ENCODE measurements at regions not wholly inside any gene's neighbourhood (a gene's known extent, or its start where the extent isn't known, plus 50 kb on each side); places are given as distances from the start of the nearest gene placed in this dataset.
"Not testable (repeated sequence)": the region's sequence is repeated elsewhere in the genome, so short reads cannot be mapped to it uniquely, and the experiment has no call there.

DNA sequence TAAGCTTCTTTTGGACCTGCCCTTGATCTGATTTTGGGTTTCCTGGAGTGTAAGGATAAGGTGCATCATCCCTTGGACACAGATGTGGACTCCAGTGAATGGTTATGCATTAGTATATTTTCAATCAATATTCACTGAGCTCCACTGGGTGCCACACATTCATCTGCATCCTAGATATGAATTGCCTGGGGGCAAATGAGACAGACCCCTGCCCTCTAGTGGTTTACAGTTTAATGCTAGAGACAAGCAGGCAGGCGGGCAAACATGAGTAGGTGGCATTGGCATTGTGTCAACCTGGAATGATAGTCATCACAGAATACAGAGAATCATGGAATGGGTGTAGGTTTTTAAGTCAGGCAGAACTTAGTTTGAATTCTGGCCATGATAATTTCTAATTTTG, 252.5 kb upstream of the SOX14 start:
- H3K27me3 Mint-ChIP-seq, result no peaks in the 10 kb centered on the region
- POLR2A ChIA-PET, result no interaction called here

DNA sequence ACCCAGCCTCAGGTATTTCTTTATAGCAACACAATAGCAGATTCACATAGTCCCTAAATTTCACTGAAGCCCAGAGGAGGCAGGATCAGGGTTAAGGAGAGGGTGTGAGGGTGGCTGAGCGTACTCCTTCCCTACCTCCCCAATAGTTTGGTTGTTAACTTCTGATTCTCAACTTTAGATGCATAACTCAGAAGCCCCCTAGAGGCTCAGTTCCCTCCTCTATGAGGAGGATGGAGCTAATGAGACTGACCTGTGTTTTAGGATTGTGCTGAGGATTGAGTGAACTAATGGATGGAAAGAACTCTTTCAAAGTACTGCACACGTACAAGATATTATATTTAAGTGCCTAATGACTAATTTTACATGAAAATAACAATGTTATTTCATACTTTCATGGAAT, 249.3 kb upstream of the SOX14 start:
- Mint-ChIP-seq H3K27ac (no peak overlapping the region), H3K27me3 (no peaks in the 10 kb centered on the region), H3K36me3 (no peaks in the 10 kb centered on the region), H3K9me3 (no peaks in the 10 kb centered on the region), H3K4me1 (no peaks in the 10 kb centered on the region), H3K4me3 (no peak overlapping the region)
- POLR2A ChIA-PET, result no interaction called here
- DNase-seq (no peak), ATAC-seq (ENCODE audit: low read depth) (no peak)

More for the DNA sequence above, 252.5 kb upstream of the SOX14 start:
- H3K9me3 Mint-ChIP-seq, result peaks cover 2% of the 10 kb centered on the region
- no peaks in the 10 kb centered on the region for H3K36me3 Mint-ChIP-seq
- H3K27ac Mint-ChIP-seq, result no peak overlapping the region
- ATAC-seq (ENCODE audit: low read depth), result no peak
- H3K4me1 Mint-ChIP-seq, result no peaks in the 10 kb centered on the region
- DNase-seq, result no peak
- no peak overlapping the region for H3K4me3 Mint-ChIP-seq

DNA sequence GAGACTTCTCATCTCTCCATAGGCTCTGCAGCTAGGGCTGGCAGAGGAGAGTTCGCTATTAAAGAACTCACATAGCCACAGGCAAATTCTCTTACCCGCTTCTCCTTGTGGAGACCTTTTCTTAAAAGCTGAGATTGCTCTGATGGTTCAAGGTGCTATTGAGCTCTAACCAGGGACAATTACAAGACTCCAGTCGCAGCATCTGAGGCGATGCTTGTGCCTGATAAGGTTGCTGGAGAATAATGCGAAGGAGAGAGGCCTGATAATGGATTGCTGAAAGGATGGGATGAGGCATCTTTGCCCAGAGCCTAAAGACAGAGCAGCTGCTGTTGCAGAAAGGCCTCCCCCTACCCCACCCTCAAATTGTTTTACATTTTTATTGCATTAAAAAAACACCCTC, 244.5 kb upstream of the SOX14 start:
- Mint-ChIP-seq H3K4me3 (no peak overlapping the region), H3K36me3 (no peaks in the 10 kb centered on the region), H3K27me3 (peaks cover 3% of the 10 kb centered on the region), H3K4me1 (no peaks in the 10 kb centered on the region), H3K27ac (no peak overlapping the region), H3K9me3 (no peaks in the 10 kb centered on the region)
- ATAC-seq (ENCODE audit: low read depth), result no peak
- POLR2A ChIA-PET, result no interaction called here
- DNase-seq, result no peak

DNA sequence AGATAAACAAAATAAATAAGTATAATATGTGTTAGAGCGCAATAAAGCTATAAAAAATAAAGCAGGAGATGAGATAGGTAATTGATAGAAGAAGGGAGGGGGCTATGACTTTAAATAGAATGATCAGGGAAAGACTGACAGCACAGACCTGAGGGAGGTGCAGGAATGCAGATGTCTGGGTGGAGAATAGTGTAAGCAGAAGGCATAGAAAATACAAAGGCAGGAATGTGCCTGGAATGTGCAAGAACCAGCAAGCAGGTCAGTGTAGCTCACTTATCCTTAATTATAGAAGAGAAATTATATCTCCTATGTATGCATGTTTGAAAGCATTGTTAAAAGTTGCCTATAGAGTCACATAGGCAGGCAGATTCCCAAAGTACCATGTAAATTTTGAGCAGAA, 239.4 kb upstream of the SOX14 start:
- POLR2A ChIA-PET, result no interaction called here
- Mint-ChIP-seq H3K27me3 (peaks cover 3% of the 10 kb centered on the region), H3K9me3 (peaks cover 2% of the 10 kb centered on the region), H3K36me3 (no peaks in the 10 kb centered on the region), H3K4me3 (no peak overlapping the region), H3K4me1 (no peaks in the 10 kb centered on the region), H3K27ac (no peak overlapping the region)
- DNase-seq (no peak), ATAC-seq (ENCODE audit: low read depth) (no peak)

DNA sequence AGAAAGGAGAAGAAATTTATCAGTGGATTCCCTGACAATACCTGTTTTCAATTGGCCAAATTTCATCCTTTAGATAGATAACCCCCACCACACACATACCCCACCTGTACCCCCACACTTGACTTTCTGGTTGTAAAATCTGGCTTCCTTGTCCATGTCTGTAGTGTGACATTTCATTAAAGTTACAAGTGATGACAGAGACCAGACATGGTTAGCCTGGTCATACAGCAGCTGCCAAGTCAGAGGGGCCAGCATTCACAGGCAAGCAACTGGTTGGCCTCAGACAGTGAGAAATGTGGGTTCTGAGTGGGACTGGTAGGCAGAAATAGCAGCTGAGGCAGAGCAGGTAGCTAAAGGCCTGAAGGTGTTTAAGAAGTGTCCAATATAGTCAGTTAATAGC, 238.6 kb upstream of the SOX14 start:
- ATAC-seq (ENCODE audit: low read depth), result no peak
- Mint-ChIP-seq H3K27ac (no peak overlapping the region), H3K27me3 (peaks cover 3% of the 10 kb centered on the region), H3K4me1 (no peaks in the 10 kb centered on the region), H3K4me3 (no peak overlapping the region), H3K36me3 (no peaks in the 10 kb centered on the region), H3K9me3 (peaks cover 2% of the 10 kb centered on the region)
- no peak for DNase-seq
- POLR2A ChIA-PET, result no interaction called here

DNA sequence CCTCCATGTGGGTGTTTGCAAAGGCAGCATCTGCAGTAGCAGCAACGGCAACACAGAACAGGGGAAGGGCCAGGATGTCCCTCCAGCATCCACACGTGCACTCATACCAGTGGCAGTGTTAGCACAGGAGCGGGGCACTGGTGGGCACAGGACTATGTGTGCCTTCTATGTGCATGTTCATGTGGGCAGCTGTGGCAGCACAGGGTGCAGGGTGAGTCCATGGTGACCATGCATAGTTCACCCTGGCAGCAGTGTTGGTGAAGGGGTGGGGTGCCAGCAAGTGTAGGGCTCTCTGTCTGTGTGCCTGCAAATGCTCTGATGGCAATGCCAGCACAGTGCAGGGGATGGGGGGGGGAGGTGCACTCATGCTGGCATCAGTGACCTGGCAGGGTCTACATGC, 222.1 kb upstream of the SOX14 start:
- no peak overlapping the region for H3K4me3 Mint-ChIP-seq
- DNase-seq (no peak), ATAC-seq (ENCODE audit: low read depth) (no peak)
- no peaks in the 10 kb centered on the region for H3K4me1 Mint-ChIP-seq
- POLR2A ChIA-PET, result no interaction called here
- peaks cover 10% of the 10 kb centered on the region for H3K9me3 Mint-ChIP-seq
- no peak overlapping the region for H3K27ac Mint-ChIP-seq
- no peaks in the 10 kb centered on the region for H3K36me3 Mint-ChIP-seq
- H3K27me3 Mint-ChIP-seq, result no peaks in the 10 kb centered on the region

DNA sequence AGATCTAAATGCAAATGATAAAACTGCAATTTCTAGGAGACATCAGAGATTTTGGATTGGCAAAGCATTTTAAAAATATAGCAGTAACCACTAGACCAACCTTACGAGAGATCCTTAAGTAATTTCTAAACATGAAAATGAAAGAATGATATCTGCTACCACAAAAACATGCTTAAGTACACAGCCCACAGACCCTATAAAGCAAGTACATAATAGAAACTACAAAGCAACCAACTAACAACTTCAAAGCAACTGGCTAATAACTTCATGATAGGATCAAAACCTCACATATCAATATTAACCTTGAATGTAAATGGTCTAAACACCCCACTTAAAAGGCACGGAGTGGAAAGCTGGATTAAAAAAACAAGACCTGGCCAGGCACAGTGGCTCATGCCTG, 209.9 kb upstream of the SOX14 start:
- POLR2A ChIA-PET, result no interaction called here
- no peaks in the 10 kb centered on the region for H3K4me1 Mint-ChIP-seq
- H3K9me3 Mint-ChIP-seq, result peaks cover 4% of the 10 kb centered on the region
- DNase-seq, result no peak
- no peak overlapping the region for H3K4me3 Mint-ChIP-seq
- H3K27ac Mint-ChIP-seq, result no peak overlapping the region
- no peak for ATAC-seq (ENCODE audit: low read depth)
- H3K27me3 Mint-ChIP-seq, result no peaks in the 10 kb centered on the region
- no peaks in the 10 kb centered on the region for H3K36me3 Mint-ChIP-seq

DNA sequence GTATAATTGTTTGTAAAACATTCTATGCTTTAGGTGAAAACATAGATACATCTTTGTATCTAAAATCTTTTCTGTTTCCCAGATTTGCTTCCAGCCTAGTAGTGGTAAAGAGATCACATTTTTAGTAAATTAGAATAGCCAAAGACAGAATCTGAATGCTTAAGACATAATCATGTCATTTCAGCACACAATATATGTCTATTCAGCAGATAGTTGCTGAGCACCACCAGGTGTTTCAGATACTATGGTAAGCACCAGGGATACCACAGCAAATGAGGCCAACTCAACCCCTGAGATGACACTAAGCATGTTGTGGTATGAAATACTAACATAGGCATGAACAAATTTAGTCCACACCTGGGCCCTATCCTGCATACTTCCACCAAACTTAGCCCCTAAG, 195.2 kb upstream of the SOX14 start:
- no peak for ATAC-seq (ENCODE audit: low read depth)
- POLR2A ChIA-PET, result no interaction called here
- no peaks in the 10 kb centered on the region for H3K36me3 Mint-ChIP-seq
- no peaks in the 10 kb centered on the region for H3K4me1 Mint-ChIP-seq
- no peak overlapping the region for H3K4me3 Mint-ChIP-seq
- DNase-seq, result no peak
- no peaks in the 10 kb centered on the region for H3K9me3 Mint-ChIP-seq
- H3K27ac Mint-ChIP-seq, result no peak overlapping the region
- H3K27me3 Mint-ChIP-seq, result no peaks in the 10 kb centered on the region

DNA sequence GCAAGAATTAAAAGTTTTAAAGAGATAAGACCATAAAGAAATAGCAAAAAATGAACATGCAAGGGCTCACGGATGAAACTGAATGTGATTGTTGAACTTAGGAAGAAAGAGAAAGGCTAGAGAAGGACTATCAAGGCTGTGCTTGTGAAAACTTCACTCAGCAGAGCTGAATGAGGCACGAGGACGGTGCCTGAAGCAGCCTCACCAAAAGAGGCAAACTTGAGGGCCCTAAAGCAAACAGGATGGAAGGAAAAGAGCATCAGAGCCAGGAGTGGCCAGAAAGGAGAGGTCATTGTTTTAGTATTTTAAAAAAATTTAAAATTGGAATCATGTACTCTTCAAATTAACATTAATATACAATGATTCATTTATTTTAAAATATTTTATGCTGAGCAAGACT, 191.2 kb upstream of the SOX14 start:
- no peaks in the 10 kb centered on the region for H3K9me3 Mint-ChIP-seq
- no peak overlapping the region for H3K4me3 Mint-ChIP-seq
- POLR2A ChIA-PET, result no interaction called here
- no peaks in the 10 kb centered on the region for H3K27me3 Mint-ChIP-seq
- H3K27ac Mint-ChIP-seq, result no peak overlapping the region
- no peak for DNase-seq
- H3K4me1 Mint-ChIP-seq, result no peaks in the 10 kb centered on the region
- ATAC-seq (ENCODE audit: low read depth), result no peak
- H3K36me3 Mint-ChIP-seq, result no peaks in the 10 kb centered on the region

DNA sequence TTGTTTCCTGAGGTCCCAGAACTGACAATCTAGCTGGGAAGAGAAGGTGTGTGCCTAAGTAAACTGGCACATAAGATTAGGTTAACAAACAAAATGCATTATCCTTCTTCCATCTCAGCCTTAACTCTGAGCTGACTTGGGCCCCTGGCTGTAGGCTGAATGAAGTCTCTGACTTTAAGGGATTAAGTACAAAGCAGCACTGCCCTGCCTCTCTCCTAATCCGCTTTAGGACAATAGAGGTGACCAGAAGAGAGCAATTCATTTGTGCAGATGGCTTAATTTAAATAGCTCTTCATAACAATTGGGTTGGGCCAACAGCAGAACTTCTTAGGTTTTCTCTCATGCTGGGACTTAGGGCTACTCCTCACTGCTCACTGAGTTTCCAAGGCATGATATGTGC, 181.6 kb upstream of the SOX14 start:
- Mint-ChIP-seq H3K36me3 (no peaks in the 10 kb centered on the region), H3K4me3 (no peak overlapping the region), H3K27me3 (no peaks in the 10 kb centered on the region), H3K4me1 (no peaks in the 10 kb centered on the region), H3K27ac (no peak overlapping the region), H3K9me3 (peaks cover 6% of the 10 kb centered on the region)
- no peak for ATAC-seq (ENCODE audit: low read depth)
- POLR2A ChIA-PET, result no interaction called here
- no peak for DNase-seq

DNA sequence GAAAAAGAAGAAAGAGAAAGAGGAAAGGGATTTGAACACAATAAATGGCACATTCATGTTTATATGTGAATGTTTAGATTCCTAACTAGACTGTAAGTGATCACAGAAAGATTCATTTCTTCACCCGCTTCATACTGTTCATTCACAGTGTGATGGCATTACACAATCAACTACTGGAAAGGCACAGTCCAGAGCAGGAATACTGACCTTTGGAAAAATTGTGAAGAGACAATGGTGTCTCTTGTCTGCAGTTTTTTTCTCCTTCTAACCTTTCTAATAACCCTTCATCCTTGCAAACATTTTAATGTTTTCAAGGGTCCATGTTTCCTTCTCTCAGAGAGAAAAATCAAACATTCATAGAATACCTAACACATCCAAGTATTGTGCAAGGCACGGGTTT, 180.9 kb upstream of the SOX14 start:
- no peak for ATAC-seq (ENCODE audit: low read depth)
- Mint-ChIP-seq H3K27me3 (no peaks in the 10 kb centered on the region), H3K27ac (no peak overlapping the region), H3K36me3 (no peaks in the 10 kb centered on the region), H3K4me1 (no peaks in the 10 kb centered on the region), H3K4me3 (no peak overlapping the region), H3K9me3 (peaks cover 6% of the 10 kb centered on the region)
- POLR2A ChIA-PET, result no interaction called here
- no peak for DNase-seq

DNA sequence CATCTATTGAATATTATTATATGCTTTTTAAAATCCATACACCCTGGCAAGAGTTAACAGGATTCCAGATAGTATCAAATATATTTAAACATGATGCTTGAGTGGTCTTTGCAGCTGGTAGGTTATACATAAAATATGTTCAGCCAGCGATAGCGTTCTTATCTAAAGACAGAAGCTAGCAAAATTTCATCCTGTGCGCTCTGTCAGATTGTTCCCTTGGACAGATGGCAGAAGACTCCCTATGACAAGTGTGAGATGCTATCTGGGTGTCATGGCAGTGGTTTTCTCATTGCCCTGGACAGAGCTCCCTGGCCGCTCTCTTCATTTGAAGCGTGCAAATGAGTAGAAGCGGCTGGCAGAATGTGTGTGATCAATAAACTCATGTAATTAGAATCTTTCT, 175.2 kb upstream of the SOX14 start:
- H3K36me3 Mint-ChIP-seq, result no peaks in the 10 kb centered on the region
- ATAC-seq (ENCODE audit: low read depth) (no peak), DNase-seq (no peak)
- peaks cover 5% of the 10 kb centered on the region for H3K9me3 Mint-ChIP-seq
- H3K27me3 Mint-ChIP-seq, result no peaks in the 10 kb centered on the region
- H3K4me1 Mint-ChIP-seq, result no peaks in the 10 kb centered on the region
- H3K4me3 Mint-ChIP-seq, result no peak overlapping the region
- no peak overlapping the region for H3K27ac Mint-ChIP-seq
- POLR2A ChIA-PET, result no interaction called here

DNA sequence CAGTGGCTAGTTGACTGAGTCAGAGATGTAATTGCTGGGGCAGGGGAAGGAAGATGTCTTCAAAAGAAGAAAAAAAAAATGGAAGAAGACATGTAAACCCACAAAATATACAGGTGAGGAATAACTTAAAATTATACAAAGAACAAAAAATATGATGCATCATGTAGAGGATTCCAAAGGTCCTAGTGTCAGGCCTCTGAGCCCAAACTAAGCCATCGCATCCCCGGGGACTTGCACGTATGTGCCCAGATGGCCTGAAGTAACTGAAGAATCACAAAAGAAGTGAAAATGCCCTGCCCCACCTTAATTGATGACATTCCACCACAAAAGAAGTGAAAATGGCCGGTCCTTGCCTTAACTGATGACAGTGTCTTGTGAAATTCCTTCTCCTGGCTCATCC, 168.7 kb upstream of the SOX14 start:
- ATAC-seq (ENCODE audit: low read depth); DNase-seq; H3K27me3 Mint-ChIP-seq; H3K27ac Mint-ChIP-seq; H3K9me3 Mint-ChIP-seq; H3K36me3 Mint-ChIP-seq; POLR2A ChIA-PET; H3K4me1 Mint-ChIP-seq; H3K4me3 Mint-ChIP-seq: not testable (repeated sequence)

DNA sequence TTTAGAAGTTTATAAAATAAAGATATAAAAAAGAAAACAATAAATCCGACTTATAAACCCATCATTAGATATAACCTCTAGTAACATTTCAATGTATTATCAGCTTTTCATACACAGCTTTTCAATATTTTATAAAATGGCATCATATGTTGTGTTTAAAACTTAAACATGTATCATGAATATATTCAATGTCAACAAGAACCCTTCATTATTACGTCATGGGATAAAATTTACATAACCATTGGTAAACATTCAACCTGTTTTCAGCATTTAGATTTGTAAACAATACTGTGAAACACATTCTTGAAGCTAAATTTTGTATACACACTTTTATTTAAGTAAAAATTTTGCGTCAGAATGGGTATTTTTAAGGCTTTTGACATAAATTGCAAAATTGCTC, 153.4 kb upstream of the SOX14 start:
- ATAC-seq (ENCODE audit: low read depth), result no peak
- H3K4me1 Mint-ChIP-seq, result no peaks in the 10 kb centered on the region

DNA sequence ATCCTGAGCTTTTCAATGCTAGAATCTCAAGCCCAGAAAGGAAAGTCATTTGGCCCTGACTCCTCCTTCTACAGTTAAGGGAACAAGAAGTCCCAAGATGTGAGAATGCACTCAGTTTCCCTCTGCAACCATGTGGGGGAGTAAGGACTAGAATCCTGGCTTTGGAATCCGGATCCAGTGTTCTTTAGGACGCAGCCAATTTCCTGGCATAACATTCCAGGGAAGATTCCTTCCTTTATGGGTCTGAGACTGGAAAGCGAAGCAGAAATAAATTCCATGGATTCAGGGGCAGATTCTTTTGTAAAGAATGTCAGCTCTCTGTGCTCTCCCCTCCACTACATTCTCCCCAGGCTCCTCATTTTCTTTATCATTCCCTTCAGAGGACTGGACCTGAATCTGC, 151.8 kb upstream of the SOX14 start:
- ATAC-seq (ENCODE audit: low read depth) (no peak), DNase-seq (no peak)
- POLR2A ChIA-PET, result no interaction called here
- H3K27me3 Mint-ChIP-seq, result no peaks in the 10 kb centered on the region
- no peaks in the 10 kb centered on the region for H3K4me1 Mint-ChIP-seq
- no peak overlapping the region for H3K27ac Mint-ChIP-seq
- H3K36me3 Mint-ChIP-seq, result no peaks in the 10 kb centered on the region
- no peak overlapping the region for H3K4me3 Mint-ChIP-seq
- H3K9me3 Mint-ChIP-seq, result no peaks in the 10 kb centered on the region

More for the DNA sequence above, 153.4 kb upstream of the SOX14 start:
- POLR2A ChIA-PET, result no interaction called here
- H3K27me3 Mint-ChIP-seq, result no peaks in the 10 kb centered on the region
- no peak for DNase-seq
- no peaks in the 10 kb centered on the region for H3K9me3 Mint-ChIP-seq
- H3K27ac Mint-ChIP-seq, result no peak overlapping the region
- H3K4me3 Mint-ChIP-seq, result no peak overlapping the region
- no peaks in the 10 kb centered on the region for H3K36me3 Mint-ChIP-seq

All from activated naive CD8-positive, alpha-beta T cell treated with anti-CD3 and anti-CD28 coated beads, Interleukin-2, amount 10 ng/mL, durations not matched to agents 7 days and 5 days (primary cell).